Prostate gland (tissue), 2 donors: ENCODE measurements at regions not wholly inside any gene's neighbourhood (a gene's known extent, or its start where the extent isn't known, plus 50 kb on each side); places are given as distances from the start of the nearest gene placed in this dataset.

Source experiments
- DNase-seq: peaks from one replicate; pipeline ENCODE4 v3.0.0-alpha.2; 2019; ENCODE audit warnings: low spot score
- H3K27ac ChIP-seq, 2 donors: fragments of 200-600 bp; sonication (generic); 2 replicates each; pipeline ENCODE4 v1.5.1; 2017 to 2019
- H3K27me3 ChIP-seq: fragments of 200-600 bp; sonication (generic); replicated peaks from 2 replicates; pipeline ENCODE4 v1.5.1; 2019; ENCODE audit not compliant: insufficient read depth
- H3K36me3 ChIP-seq, 2 donors: fragments of 200-600 bp; sonication (generic); 1 replicate in 1 of 2; 2 replicates in 1 of 2; pipeline versions ENCODE4 v1.5.1 to v1.8.1; 2017 to 2019
- H3K4me1 ChIP-seq: fragments of 200-600 bp; sonication (generic); replicated peaks from 2 replicates; pipeline ENCODE4 v1.5.1; 2019
- H3K4me3 ChIP-seq, 2 donors: fragments of 200-600 bp; sonication (generic); 2 replicates each; pipeline ENCODE4 v1.5.1; 2017 to 2019
- H3K9me3 ChIP-seq: fragments of 200-600 bp; sonication (generic); 2 replicates; pipeline ENCODE4 v1.5.1; 2017
- POLR2A ChIP-seq: fragments of 450-650 bp; IDR thresholded peaks from one replicate; pipeline ENCODE4 v1.6.1; 2016; ENCODE audit warnings: antibody characterized with exemption, mild to moderate bottlenecking
- POLR2AphosphoS5 ChIP-seq: sonication (generic); formaldehyde crosslinking; IDR thresholded peaks from one replicate; pipeline ENCODE4 v1.6.1; 2017; ENCODE audit warnings: antibody characterized with exemption
- WGBS: methylation state at CpG from one replicate; pipeline ENCODE4 v1.1.5; 2018; 5-methylcytosine and 5-hydroxymethylcytosine counted together
- intact Hi-C: fragments of 100-400 bp; cut with DNase I; formaldehyde crosslinking; loops from one replicate; pipeline ENCODE4 v1.14.2; 2022
- TF ChIP-seq, protein P1 (sequence below), 4 experiments: fragments of 200-600 bp in 2 of 4; fragments of 450-650 bp in 2 of 4; sonication (generic) in 2 of 4; IDR thresholded peaks; 1 replicate in 3 of 4; 2 replicates in 1 of 4; pipeline ENCODE4 v1.5.1; 2016 to 2019; ENCODE audit warnings: antibody characterized with exemption in 4 of 4, mild to moderate bottlenecking in 2 of 4, moderate library complexity in 2 of 4

DNA sequence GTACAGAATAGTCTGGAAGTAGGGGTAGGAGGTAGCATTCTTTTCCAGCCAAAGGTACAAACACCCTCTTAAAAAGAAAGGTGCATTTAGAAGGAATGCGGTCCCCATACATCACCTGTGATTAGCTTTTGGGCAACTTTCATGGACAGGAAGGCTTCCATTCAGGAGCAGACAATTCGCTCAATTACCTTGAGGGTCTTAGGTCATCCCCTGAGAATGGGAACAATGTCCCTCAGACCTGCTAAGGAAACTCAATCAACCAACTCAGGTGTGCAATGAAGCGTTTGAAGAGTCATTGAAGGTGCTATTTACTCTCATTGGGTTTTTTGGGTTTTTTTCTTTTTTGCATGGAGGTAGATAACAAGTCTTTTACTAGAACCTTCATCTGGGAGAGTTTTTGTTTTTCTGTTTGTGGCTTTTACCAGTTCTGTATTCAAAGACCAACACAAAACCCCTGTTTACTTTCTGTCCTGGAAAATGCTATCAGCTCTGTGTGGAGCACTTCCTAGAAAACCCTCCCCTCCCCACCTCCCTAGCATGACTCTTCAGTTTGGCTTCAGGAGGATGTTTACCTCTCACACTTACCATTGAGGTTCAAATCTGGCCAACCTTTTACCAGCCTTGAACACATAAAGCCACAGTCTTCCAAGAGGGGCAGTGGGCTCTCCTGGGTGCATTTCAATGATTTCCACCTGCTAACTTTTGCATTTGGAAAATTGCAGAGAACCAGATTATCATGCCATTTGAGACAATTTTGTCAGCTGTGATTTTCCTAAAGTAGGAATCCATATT lies 271.2 kb upstream of the PRDM1 start:
- Histone ChIP-seq H3K36me3 (no peaks in the 10 kb centered on the region), H3K4me3 (no peak overlapping the region), H3K27me3 (no peaks in the 10 kb centered on the region), H3K4me1 (no peaks in the 10 kb centered on the region), H3K9me3 (no peaks in the 10 kb centered on the region), H3K27ac (no peak overlapping the region)
- 95% methylated on average over 3 of the region's 3 CpGs for WGBS
- DNase-seq: no peak
- intact Hi-C loops: no loop called here
- no peak for TF ChIP-seq POLR2AphosphoS5
- TF ChIP-seq, protein P1, sequence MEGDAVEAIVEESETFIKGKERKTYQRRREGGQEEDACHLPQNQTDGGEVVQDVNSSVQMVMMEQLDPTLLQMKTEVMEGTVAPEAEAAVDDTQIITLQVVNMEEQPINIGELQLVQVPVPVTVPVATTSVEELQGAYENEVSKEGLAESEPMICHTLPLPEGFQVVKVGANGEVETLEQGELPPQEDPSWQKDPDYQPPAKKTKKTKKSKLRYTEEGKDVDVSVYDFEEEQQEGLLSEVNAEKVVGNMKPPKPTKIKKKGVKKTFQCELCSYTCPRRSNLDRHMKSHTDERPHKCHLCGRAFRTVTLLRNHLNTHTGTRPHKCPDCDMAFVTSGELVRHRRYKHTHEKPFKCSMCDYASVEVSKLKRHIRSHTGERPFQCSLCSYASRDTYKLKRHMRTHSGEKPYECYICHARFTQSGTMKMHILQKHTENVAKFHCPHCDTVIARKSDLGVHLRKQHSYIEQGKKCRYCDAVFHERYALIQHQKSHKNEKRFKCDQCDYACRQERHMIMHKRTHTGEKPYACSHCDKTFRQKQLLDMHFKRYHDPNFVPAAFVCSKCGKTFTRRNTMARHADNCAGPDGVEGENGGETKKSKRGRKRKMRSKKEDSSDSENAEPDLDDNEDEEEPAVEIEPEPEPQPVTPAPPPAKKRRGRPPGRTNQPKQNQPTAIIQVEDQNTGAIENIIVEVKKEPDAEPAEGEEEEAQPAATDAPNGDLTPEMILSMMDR (IDR thresholded peaks at IDR 0.05): no peak
- no peak for TF ChIP-seq POLR2A

DNA sequence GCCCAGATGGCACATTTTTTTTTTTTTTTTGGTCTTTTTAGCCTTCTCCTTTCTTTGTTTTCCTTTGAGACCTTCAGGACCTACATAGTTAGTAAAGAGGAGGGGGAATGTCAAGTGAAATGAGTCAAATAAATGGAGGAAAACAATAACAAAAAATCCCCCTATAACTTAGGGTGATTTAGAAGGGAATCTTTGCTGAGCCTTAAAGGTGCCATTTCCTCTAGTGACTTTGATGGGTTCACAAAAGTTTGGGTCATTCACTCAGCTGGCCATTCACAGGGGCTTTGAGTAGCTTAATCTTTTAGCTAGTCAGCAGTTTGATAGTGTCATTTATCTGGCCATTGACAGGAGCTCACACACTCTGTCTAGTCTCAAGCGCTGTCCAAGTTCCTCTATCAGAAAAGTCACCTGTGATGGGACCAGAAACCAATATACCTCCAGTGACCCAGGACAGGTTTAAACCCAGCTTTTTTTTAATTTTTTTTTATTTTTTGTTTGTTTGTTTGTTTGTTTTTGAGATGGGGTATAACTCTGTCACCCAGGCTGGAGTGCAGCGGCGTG lies 275.1 kb upstream of the PRDM1 start:
- DNase-seq: no peak
- no peaks in the 10 kb centered on the region for H3K27me3 ChIP-seq
- no peaks in the 10 kb centered on the region for H3K9me3 ChIP-seq
- H3K36me3 ChIP-seq: no peaks in the 10 kb centered on the region
- 94% methylated on average over 3 of the region's 3 CpGs for WGBS
- no peak overlapping the region for H3K27ac ChIP-seq
- no peaks in the 10 kb centered on the region for H3K4me1 ChIP-seq
- H3K4me3 ChIP-seq: no peak overlapping the region
- intact Hi-C loops: no loop called here
- TF ChIP-seq POLR2AphosphoS5 (no peak), POLR2A (no peak)
- TF ChIP-seq, protein P1 (IDR thresholded peaks at IDR 0.05): no peak

- TF ChIP-seq POLR2AphosphoS5 (no peak), POLR2A (no peak)
- TF ChIP-seq, protein P1 (IDR thresholded peaks at IDR 0.05): no peak
- H3K27me3 ChIP-seq: no peaks in the 10 kb centered on the region
- no peaks in the 10 kb centered on the region for H3K9me3 ChIP-seq
- H3K27ac ChIP-seq: no peak overlapping the region
- intact Hi-C loops: no loop called here
- DNase-seq: no peak
- WGBS: 36% methylated on average over 4 of the region's 4 CpGs
- H3K4me3 ChIP-seq: no peak overlapping the region
- H3K4me1 ChIP-seq: no peaks in the 10 kb centered on the region
- no peaks in the 10 kb centered on the region for H3K36me3 ChIP-seq
These were observed 275.8 kb upstream of the PRDM1 start for GRCh38 chr6:105810105-105810921.

- no peaks in the 10 kb centered on the region for H3K27me3 ChIP-seq
- no peaks in the 10 kb centered on the region for H3K9me3 ChIP-seq
- no peak overlapping the region for H3K27ac ChIP-seq
- intact Hi-C loops: no loop called here
- no peak overlapping the region for H3K4me3 ChIP-seq
- TF ChIP-seq POLR2AphosphoS5 (no peak), POLR2A (no peak)
- TF ChIP-seq, protein P1 (IDR thresholded peaks at IDR 0.05): no peak
- WGBS: 92% methylated on average over 2 of the region's 2 CpGs
- no peak for DNase-seq
- no peaks in the 10 kb centered on the region for H3K4me1 ChIP-seq
- no peaks in the 10 kb centered on the region for H3K36me3 ChIP-seq
These were observed 277.6 kb upstream of the PRDM1 start for GRCh38 chr6:105808571-105808970.
